ENCODE measurements at regions not wholly inside any gene's neighbourhood (a gene's known extent, or its start where the extent isn't known, plus 50 kb on each side); places are given as distances from the start of the nearest gene placed in this dataset.

DNA sequence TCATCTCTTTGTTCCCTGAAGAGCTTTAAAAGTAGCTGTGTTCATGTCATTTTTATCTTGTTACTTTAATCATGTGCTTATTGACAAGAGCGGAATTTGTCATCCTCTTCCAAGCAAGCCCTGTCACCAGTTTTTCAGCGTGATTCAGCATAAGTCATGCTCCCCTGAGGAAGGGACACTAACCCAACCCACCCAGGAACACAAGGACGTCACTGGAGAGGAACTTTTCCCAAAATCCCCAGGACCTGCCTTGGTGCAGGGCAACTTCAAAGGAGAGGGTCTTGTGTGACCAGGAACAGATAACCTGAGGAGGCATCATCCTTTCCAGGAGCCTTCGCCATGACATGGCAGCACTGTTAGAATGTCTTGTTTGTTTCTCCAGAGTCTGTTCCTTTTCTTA lies 107.1 kb upstream of the DIO3 start:
- DNase-seq: no peak

More for the DNA sequence above, 107.1 kb upstream of the DIO3 start:
- no peaks in the 10 kb centered on the region for H3K79me2 ChIP-seq (ENCODE audit: insufficient read depth)
- H3K27me3 ChIP-seq (ENCODE audit: insufficient read depth): no peaks in the 10 kb centered on the region
- no peaks in the 10 kb centered on the region for H3K9me2 ChIP-seq
- no peak overlapping the region for H3K4me3 ChIP-seq (ENCODE audit: low read depth in 2 of 2, low read length in 1 of 2)
- no peak overlapping the region for H3K27ac ChIP-seq (ENCODE audit: low read depth in 2 of 2, low read length in 1 of 2)
- no peak overlapping the region for H2AFZ ChIP-seq (ENCODE audit: low read depth)
- H4K20me1 ChIP-seq (ENCODE audit: insufficient read depth): no peaks in the 10 kb centered on the region
- POLR2A ChIA-PET: no interaction called here
- no peaks in the 10 kb centered on the region; a peak in 1 of 4 replicates for H3K4me1 ChIP-seq (ENCODE audit: control insufficient read depth in 1 of 2, insufficient read depth in 2 of 2, low read depth in 1 of 2, low read length in 1 of 2)
- no peak overlapping the region for H3K9ac ChIP-seq
- 44% methylated on average over 4 of the region's 4 CpGs for WGBS (ENCODE audit: low lambda C conversion rate)
- no peak for TF ChIP-seq ZBTB33 (IDR thresholded peaks at IDR 0.05; ENCODE audit: borderline replicate concordance, low read depth)
- TF ChIP-seq, protein P1, sequence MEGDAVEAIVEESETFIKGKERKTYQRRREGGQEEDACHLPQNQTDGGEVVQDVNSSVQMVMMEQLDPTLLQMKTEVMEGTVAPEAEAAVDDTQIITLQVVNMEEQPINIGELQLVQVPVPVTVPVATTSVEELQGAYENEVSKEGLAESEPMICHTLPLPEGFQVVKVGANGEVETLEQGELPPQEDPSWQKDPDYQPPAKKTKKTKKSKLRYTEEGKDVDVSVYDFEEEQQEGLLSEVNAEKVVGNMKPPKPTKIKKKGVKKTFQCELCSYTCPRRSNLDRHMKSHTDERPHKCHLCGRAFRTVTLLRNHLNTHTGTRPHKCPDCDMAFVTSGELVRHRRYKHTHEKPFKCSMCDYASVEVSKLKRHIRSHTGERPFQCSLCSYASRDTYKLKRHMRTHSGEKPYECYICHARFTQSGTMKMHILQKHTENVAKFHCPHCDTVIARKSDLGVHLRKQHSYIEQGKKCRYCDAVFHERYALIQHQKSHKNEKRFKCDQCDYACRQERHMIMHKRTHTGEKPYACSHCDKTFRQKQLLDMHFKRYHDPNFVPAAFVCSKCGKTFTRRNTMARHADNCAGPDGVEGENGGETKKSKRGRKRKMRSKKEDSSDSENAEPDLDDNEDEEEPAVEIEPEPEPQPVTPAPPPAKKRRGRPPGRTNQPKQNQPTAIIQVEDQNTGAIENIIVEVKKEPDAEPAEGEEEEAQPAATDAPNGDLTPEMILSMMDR (IDR thresholded peaks at IDR 0.05): no peak
- no peak for TF ChIP-seq FOXJ3 (CRISPR knock-in tag; IDR thresholded peaks at IDR 0.05)
- TF ChIP-seq CHD2 (IDR thresholded peaks at IDR 0.05; ENCODE audit: low read length, partially characterized antibody): no peak
- TF ChIP-seq IRF3 (IDR thresholded peaks at IDR 0.05; ENCODE audit: low read depth, low read length): no peak
- TF ChIP-seq RFX5 (IDR thresholded peaks at IDR 0.05; ENCODE audit: low read length): no peak
- no peak for TF ChIP-seq ELF1 (IDR thresholded peaks at IDR 0.05)
- TF ChIP-seq TCF12 (IDR thresholded peaks at IDR 0.05): no peak
- no peak for TF ChIP-seq FOSL2 (IDR thresholded peaks at IDR 0.05; ENCODE audit: borderline replicate concordance, low read depth)
- no peak for TF ChIP-seq RXRA (IDR thresholded peaks at IDR 0.05; ENCODE audit: borderline replicate concordance, low read depth)
- TF ChIP-seq POLR2AphosphoS5 (IDR thresholded peaks at IDR 0.05; ENCODE audit: low read depth, low read length): no peak
- TF ChIP-seq EZH2phosphoT487 (IDR thresholded peaks at IDR 0.05; ENCODE audit: borderline replicate concordance, low read depth): no peak
- TF ChIP-seq SIN3A (IDR thresholded peaks at IDR 0.05; ENCODE audit: borderline replicate concordance, low read depth, low read length): no peak
- no peak for TF ChIP-seq MEF2A (IDR thresholded peaks at IDR 0.05; ENCODE audit: borderline replicate concordance, low read depth)
- no peak for TF ChIP-seq RCOR1 (IDR thresholded peaks at IDR 0.05; ENCODE audit: low read length)
- TF ChIP-seq GATA2 (CRISPR knock-in tag; IDR thresholded peaks at IDR 0.05): no peak
- no peak for TF ChIP-seq NRF1 (IDR thresholded peaks at IDR 0.05; ENCODE audit: low read depth, low read length)
- TF ChIP-seq, protein P2, sequence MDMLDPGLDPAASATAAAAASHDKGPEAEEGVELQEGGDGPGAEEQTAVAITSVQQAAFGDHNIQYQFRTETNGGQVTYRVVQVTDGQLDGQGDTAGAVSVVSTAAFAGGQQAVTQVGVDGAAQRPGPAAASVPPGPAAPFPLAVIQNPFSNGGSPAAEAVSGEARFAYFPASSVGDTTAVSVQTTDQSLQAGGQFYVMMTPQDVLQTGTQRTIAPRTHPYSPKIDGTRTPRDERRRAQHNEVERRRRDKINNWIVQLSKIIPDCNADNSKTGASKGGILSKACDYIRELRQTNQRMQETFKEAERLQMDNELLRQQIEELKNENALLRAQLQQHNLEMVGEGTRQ (IDR thresholded peaks at IDR 0.05; ENCODE audit: borderline replicate concordance, low read depth, low read length): no peak
- no peak overlapping the region for H3K4me2 ChIP-seq
- no peaks in the 10 kb centered on the region for H3K36me3 ChIP-seq (replicated peaks in 1 of 2; ENCODE audit: control insufficient read depth in 1 of 2, insufficient read depth in 2 of 2, low read length in 1 of 2)
- CTCF ChIA-PET: no interaction called here
- no peaks in the 10 kb centered on the region for H3F3A ChIP-seq (replicated peaks; ENCODE audit: insufficient read depth)
- H3K9me3 ChIP-seq: no peaks in the 10 kb centered on the region

All from SK-N-SH (cell line).